GM23248 (cell line): ENCODE measurements at regions not wholly inside any gene's neighbourhood (a gene's known extent, or its start where the extent isn't known, plus 50 kb on each side); places are given as distances from the start of the nearest gene placed in this dataset.

Source experiments
- EZH2 ChIP-seq: fragments of 200-600 bp; sonication (generic); IDR thresholded peaks from 2 replicates; pipeline ENCODE4 v1.6.1; 2018; ENCODE audit warnings: antibody characterized with exemption, mild to moderate bottlenecking; ENCODE audit not compliant: insufficient read depth, poor library complexity, severe bottlenecking
- EZH2phosphoT487 ChIP-seq: fragments of 200-600 bp; sonication (generic); IDR thresholded peaks from 2 replicates; pipeline ENCODE4 v1.6.1; 2018; ENCODE audit warnings: antibody characterized with exemption, moderate library complexity, mild to moderate bottlenecking, low read depth; ENCODE audit not compliant: insufficient read depth

- no peak for TF ChIP-seq EZH2phosphoT487
- no peak for TF ChIP-seq EZH2
Observed at GRCh38 chrY:20968237-20968636, 212.3 kb downstream of the RPS4Y2 start.
